Tibial nerve (tissue), 4 donors: ENCODE measurements at regions not wholly inside any gene's neighbourhood (a gene's known extent, or its start where the extent isn't known, plus 50 kb on each side); places are given as distances from the start of the nearest gene placed in this dataset.

Source experiments
- EP300 ChIP-seq, 2 donors: sonication (generic); formaldehyde crosslinking; IDR thresholded peaks; one replicate each; pipeline ENCODE4 v1.6.1; 2017; ENCODE audit warnings: antibody characterized with exemption in 2 of 2, mild to moderate bottlenecking in 1 of 2
- POLR2A ChIP-seq, 2 donors: fragments of 450-650 bp; IDR thresholded peaks; one replicate each; pipeline ENCODE4 v1.6.1; 2017; ENCODE audit warnings: antibody characterized with exemption in 2 of 2, mild to moderate bottlenecking in 2 of 2, moderate library complexity in 2 of 2
- TF ChIP-seq, protein P1 (sequence below), 5 experiments: fragments of 200-600 bp in 3 of 5; fragments of 450-650 bp in 2 of 5; sonication (generic) in 3 of 5; IDR thresholded peaks; one replicate each; pipeline ENCODE4 v1.5.1; 2016 to 2019; ENCODE audit warnings: antibody characterized with exemption in 5 of 5, mild to moderate bottlenecking in 3 of 5, moderate library complexity in 2 of 5

DNA sequence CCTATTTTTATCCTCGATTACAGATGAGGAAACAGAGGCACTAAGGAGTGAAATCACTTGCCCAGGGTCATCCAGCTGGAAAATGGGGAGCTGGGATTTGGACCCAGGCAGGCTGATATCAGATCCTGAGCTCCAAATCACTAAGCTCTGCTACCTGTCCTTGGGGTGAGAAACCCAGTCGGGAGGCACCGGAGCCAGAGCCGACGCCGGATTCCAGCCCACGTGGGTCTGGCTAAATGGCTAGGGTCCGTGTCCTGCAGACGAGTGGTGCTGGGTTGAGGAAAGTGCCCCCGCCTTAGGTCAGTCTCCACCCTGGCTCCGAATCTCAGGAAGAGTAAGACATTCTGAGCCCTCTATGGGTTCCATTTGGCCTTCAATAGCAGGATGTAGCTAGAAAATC is 61.3 kb upstream of the GGTA1 start:
- TF ChIP-seq, protein P1, sequence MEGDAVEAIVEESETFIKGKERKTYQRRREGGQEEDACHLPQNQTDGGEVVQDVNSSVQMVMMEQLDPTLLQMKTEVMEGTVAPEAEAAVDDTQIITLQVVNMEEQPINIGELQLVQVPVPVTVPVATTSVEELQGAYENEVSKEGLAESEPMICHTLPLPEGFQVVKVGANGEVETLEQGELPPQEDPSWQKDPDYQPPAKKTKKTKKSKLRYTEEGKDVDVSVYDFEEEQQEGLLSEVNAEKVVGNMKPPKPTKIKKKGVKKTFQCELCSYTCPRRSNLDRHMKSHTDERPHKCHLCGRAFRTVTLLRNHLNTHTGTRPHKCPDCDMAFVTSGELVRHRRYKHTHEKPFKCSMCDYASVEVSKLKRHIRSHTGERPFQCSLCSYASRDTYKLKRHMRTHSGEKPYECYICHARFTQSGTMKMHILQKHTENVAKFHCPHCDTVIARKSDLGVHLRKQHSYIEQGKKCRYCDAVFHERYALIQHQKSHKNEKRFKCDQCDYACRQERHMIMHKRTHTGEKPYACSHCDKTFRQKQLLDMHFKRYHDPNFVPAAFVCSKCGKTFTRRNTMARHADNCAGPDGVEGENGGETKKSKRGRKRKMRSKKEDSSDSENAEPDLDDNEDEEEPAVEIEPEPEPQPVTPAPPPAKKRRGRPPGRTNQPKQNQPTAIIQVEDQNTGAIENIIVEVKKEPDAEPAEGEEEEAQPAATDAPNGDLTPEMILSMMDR (IDR thresholded peaks at IDR 0.05) = no peak
- TF ChIP-seq EP300 (IDR thresholded peaks at IDR 0.05) (no peak), POLR2A (IDR thresholded peaks at IDR 0.05) (no peak)
